OCI-LY3 (cell line): ENCODE measurements at regions not wholly inside any gene's neighbourhood (a gene's known extent, or its start where the extent isn't known, plus 50 kb on each side); places are given as distances from the start of the nearest gene placed in this dataset.

Source experiments
- H2AFZ ChIP-seq: fragments of 200-600, 300-600 bp; shearing (Covaris generic); 2 replicates; pipeline ENCODE4 v1.6.0; 2014; ENCODE audit warnings: antibody characterized with exemption, low read depth, low read length
- H3K27ac ChIP-seq: fragments of 200-600, 300-600 bp; sonication (generic); 2 replicates; pipeline ENCODE4 v1.5.1; 2014; ENCODE audit warnings: mild to moderate bottlenecking, low read length, moderate library complexity, mixed read lengths
- H3K27me3 ChIP-seq: fragments of 200-600, 300-600 bp; sonication (generic); 2 replicates; pipeline ENCODE4 v1.6.1; 2014; ENCODE audit warnings: low read depth, low read length, mixed read lengths
- H3K36me3 ChIP-seq: fragments of 200-600, 300-600 bp; sonication (generic); replicated peaks from 2 replicates; pipeline ENCODE3; 2014; ENCODE audit warnings: low read depth, low read length, mixed read lengths
- H3K4me1 ChIP-seq: fragments of 300-600, 200-600 bp; sonication (generic); 2 replicates; pipeline ENCODE4 v1.6.1; 2014; ENCODE audit warnings: low read length, mixed read lengths
- H3K4me2 ChIP-seq: fragments of 200-600, 300-600 bp; sonication (generic); 2 replicates; pipeline ENCODE4 v1.6.1; 2014; ENCODE audit warnings: low read length, mixed read lengths
- H3K4me3 ChIP-seq: fragments of 300-600, 200-600 bp; sonication (generic); 2 replicates; pipeline ENCODE4 v1.5.1; 2014; ENCODE audit warnings: antibody characterized with exemption, mild to moderate bottlenecking, low read length, moderate library complexity
- H3K79me2 ChIP-seq: fragments of 300-600, 200-600 bp; shearing (Covaris generic); 2 replicates; pipeline ENCODE4 v1.6.1; 2014; ENCODE audit warnings: mild to moderate bottlenecking, low read length, mixed read lengths
- H3K9ac ChIP-seq: fragments of 300-600, 200-600 bp; shearing (Covaris generic); 2 replicates; pipeline ENCODE4 v1.6.0; 2014; ENCODE audit warnings: mild to moderate bottlenecking, low read length, moderate library complexity
- H3K9me3 ChIP-seq: fragments of 200-600, 300-600 bp; shearing (Covaris generic); 2 replicates; pipeline ENCODE4 v1.6.1; 2014; ENCODE audit warnings: low read length, mixed read lengths; ENCODE audit not compliant: insufficient read depth
- H4K20me1 ChIP-seq: fragments of 200-600, 300-600 bp; sonication (generic); 2 replicates; pipeline ENCODE4 v1.6.1; 2016; ENCODE audit warnings: low read length, mixed read lengths; ENCODE audit not compliant: insufficient read depth
- EZH2phosphoT487 ChIP-seq: fragments of 200-600 bp; shearing (Covaris generic); IDR thresholded peaks from 2 replicates; pipeline ENCODE4 v1.6.1; 2018; ENCODE audit warnings: antibody characterized with exemption, mixed run types, low read depth
- TF ChIP-seq, protein P1 (sequence below): fragments of 200-600, 300-600 bp; sonication (generic); IDR thresholded peaks from 2 replicates; pipeline ENCODE4 v1.5.1; 2014; ENCODE audit warnings: antibody characterized with exemption, low read length, low read depth

DNA sequence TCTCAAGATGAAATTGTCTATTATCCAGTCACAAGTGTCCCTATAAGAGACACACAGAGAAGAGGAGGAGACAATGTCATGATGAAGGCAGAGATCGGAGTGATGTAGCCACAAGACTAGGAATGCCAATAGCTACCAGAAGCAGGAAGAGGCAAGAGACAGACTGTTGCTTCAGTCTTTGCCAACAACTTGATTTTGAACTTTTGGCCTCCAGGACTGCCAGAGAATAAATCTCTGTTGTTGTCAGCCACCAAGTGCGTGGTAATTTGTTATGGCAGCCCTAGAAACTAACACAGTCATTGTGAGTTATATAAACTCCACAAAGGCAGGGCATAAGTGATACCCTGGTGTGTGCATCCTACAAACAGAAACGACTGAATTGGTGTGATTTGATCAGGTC is 517.0 kb downstream of the BTBD3 start:
- Histone ChIP-seq H3K36me3 (no peaks in the 10 kb centered on the region), H2AFZ (no peak overlapping the region), H3K79me2 (no peaks in the 10 kb centered on the region), H3K4me3 (no peak overlapping the region), H3K4me1 (no peaks in the 10 kb centered on the region), H4K20me1 (no peaks in the 10 kb centered on the region; the same call in 1 of the 2 replicates), H3K27me3 (no peaks in the 10 kb centered on the region), H3K4me2 (no peak overlapping the region), H3K9ac (no peak overlapping the region), H3K27ac (no peak overlapping the region), H3K9me3 (no peaks in the 10 kb centered on the region)
- TF ChIP-seq, protein P1, sequence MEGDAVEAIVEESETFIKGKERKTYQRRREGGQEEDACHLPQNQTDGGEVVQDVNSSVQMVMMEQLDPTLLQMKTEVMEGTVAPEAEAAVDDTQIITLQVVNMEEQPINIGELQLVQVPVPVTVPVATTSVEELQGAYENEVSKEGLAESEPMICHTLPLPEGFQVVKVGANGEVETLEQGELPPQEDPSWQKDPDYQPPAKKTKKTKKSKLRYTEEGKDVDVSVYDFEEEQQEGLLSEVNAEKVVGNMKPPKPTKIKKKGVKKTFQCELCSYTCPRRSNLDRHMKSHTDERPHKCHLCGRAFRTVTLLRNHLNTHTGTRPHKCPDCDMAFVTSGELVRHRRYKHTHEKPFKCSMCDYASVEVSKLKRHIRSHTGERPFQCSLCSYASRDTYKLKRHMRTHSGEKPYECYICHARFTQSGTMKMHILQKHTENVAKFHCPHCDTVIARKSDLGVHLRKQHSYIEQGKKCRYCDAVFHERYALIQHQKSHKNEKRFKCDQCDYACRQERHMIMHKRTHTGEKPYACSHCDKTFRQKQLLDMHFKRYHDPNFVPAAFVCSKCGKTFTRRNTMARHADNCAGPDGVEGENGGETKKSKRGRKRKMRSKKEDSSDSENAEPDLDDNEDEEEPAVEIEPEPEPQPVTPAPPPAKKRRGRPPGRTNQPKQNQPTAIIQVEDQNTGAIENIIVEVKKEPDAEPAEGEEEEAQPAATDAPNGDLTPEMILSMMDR, result no peak
- TF ChIP-seq EZH2phosphoT487, result no peak

DNA sequence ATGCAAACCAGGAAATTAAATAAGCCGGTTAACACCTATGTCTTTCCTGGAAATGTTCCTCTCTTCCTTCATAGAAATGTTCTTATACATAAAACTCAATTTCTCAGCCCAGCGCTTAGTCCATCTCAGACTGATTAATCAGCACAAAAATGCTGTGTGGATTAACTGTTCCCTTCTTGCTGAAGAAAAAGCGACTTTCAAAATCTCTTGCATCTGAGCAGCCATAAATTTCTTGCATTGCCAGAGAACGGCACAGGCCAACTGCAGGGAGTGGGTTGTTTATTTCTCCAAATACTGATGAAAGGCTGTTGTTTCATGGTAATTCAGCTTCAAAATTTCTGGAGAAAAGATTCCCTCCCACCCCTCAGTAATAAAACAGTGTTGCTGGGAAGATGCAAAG is 517.6 kb downstream of the BTBD3 start:
- Histone ChIP-seq H3K4me1 (no peaks in the 10 kb centered on the region), H3K27ac (no peak overlapping the region), H2AFZ (no peak overlapping the region), H3K4me2 (no peak overlapping the region), H3K4me3 (no peak overlapping the region), H3K9me3 (no peaks in the 10 kb centered on the region), H3K9ac (no peak overlapping the region), H3K36me3 (no peaks in the 10 kb centered on the region), H3K27me3 (no peaks in the 10 kb centered on the region), H3K79me2 (no peaks in the 10 kb centered on the region), H4K20me1 (no peaks in the 10 kb centered on the region; the same call in 1 of the 2 replicates)
- TF ChIP-seq, protein P1, result no peak
- TF ChIP-seq EZH2phosphoT487, result no peak

DNA sequence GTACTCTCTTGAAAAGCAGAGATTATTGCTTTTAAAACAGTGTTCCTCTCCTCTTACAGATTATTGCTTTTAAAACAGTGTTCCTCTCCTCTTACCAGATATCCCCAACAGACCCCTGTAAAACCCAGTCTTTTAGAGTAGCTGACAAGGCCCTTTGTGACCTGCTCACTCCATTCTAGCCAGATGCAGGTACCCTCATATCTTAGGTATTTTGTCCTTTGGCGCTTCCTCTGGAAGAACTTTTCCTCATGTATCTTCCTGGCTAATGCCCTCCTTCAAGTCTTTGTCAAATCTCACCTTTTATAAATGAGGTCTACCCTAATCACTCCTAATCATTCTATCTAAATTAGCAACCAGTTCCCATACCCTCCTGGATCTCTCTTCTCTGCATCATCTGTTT is 536.0 kb downstream of the BTBD3 start:
- Histone ChIP-seq H3K36me3 (no peaks in the 10 kb centered on the region), H3K4me2 (no peak overlapping the region), H3K9ac (no peak overlapping the region), H4K20me1 (no peaks in the 10 kb centered on the region), H3K27me3 (no peaks in the 10 kb centered on the region), H3K27ac (no peak overlapping the region), H3K4me1 (no peaks in the 10 kb centered on the region), H2AFZ (no peak overlapping the region), H3K9me3 (peaks cover 3% of the 10 kb centered on the region; the same call in 1 of the 2 replicates), H3K4me3 (no peak overlapping the region), H3K79me2 (no peaks in the 10 kb centered on the region)
- TF ChIP-seq EZH2phosphoT487, result no peak
- TF ChIP-seq, protein P1, result no peak

DNA sequence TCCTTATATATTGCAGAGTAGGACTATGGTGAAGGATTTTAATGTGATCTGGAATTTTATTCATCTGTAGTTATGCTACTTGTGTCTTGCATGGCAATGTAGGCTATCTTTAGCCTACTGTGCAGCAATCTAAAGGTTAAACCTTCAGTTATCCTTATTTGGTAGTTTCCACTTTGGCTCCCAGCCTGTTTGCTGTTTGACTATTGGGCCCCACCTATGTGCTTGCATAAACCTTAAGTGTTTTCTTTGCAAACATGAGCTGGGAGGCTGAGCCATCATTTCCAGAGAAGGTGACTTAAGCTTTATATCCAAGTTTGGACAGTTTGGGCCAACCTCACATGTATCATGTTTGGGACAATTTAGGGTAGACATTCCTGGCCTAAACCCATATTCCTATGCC is 537.5 kb downstream of the BTBD3 start:
- no peaks in the 10 kb centered on the region for H3K4me1 ChIP-seq
- no peak overlapping the region for H3K27ac ChIP-seq
- no peak overlapping the region for H2AFZ ChIP-seq
- no peaks in the 10 kb centered on the region for H3K79me2 ChIP-seq
- no peak overlapping the region for H3K9ac ChIP-seq
- H3K36me3 ChIP-seq, result no peaks in the 10 kb centered on the region
- H3K4me3 ChIP-seq, result no peak overlapping the region
- TF ChIP-seq EZH2phosphoT487, result no peak
- TF ChIP-seq, protein P1, result no peak
- no peaks in the 10 kb centered on the region for H3K27me3 ChIP-seq
- peaks cover 3% of the 10 kb centered on the region; the same call in 1 of the 2 replicates for H3K9me3 ChIP-seq
- H4K20me1 ChIP-seq, result no peaks in the 10 kb centered on the region
- no peak overlapping the region for H3K4me2 ChIP-seq
